ENCODE measurements at regions not wholly inside any gene's neighbourhood (a gene's known extent, or its start where the extent isn't known, plus 50 kb on each side); places are given as distances from the start of the nearest gene placed in this dataset.

DNA sequence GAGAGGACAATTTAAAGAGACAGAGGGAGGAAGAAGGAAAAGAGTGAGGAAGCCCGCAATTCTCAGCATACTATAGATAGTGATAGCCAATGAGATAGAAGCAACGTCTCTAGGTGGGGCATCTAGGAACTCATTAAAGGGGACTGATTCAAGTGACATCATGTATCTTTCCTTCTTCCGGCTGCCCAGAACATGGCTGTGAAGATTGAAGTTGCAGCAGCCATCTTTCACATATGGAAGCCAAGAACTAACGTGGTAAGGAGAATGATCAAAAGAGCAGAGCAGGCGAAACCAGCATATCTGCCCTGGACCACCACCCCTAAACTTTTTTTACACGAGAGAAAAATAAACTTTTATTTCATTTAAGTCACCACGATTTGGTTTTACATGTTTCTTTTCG, 133.8 kb downstream of the DDX53 start (continued):
- TF ChIP-seq, protein P1, sequence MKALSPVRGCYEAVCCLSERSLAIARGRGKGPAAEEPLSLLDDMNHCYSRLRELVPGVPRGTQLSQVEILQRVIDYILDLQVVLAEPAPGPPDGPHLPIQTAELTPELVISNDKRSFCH (CRISPR knock-in tag; IDR thresholded peaks at IDR 0.05): no peak
- TF ChIP-seq, protein P1 (tag; IDR thresholded peaks at IDR 0.05): no peak
- TF ChIP-seq E2F8 (IDR thresholded peaks at IDR 0.05; ENCODE audit: low read depth, partially characterized antibody) (no peak), TEAD1 (CRISPR knock-in tag; IDR thresholded peaks at IDR 0.05) (no peak), ILF3 (IDR thresholded peaks at IDR 0.05; ENCODE audit: borderline replicate concordance) (no peak), HLTF (IDR thresholded peaks at IDR 0.05) (no peak)

- no peak for FAIRE-seq
- CTCF ChIA-PET (ENCODE audit: low intra/inter-chr PET ratio): no interaction called here
- Histone ChIP-seq H3K9me1 (ENCODE audit: control insufficient read depth, insufficient read depth, low read length) (no peaks in the 10 kb centered on the region), H3K27me3 (ENCODE audit: control insufficient read depth in 2 of 2, insufficient read depth in 2 of 2, low read length in 2 of 2) (no peaks in the 10 kb centered on the region), H2AFZ (ENCODE audit: low read depth, low read length) (no peak overlapping the region), H3K4me2 (ENCODE audit: insufficient read depth, low read length) (no peak overlapping the region), H3K4me3 (no peak overlapping the region), H3K4me1 (replicated peaks in 1 of 2; ENCODE audit: control insufficient read depth in 2 of 2, insufficient read depth in 2 of 2, low read length in 2 of 2) (no peaks in the 10 kb centered on the region), H4K20me1 (replicated peaks; ENCODE audit: control insufficient read depth, insufficient read depth, low read length) (no peaks in the 10 kb centered on the region), H3K9ac (ENCODE audit: insufficient read depth in 1 of 2, low read depth in 2 of 2, low read length in 2 of 2) (no peak overlapping the region), H3K27ac (ENCODE audit: extremely low read depth, low read depth, low read length) (no peak overlapping the region), H3K79me2 (ENCODE audit: control insufficient read depth, insufficient read depth, low read length) (no peaks in the 10 kb centered on the region), H3K9me3 (replicated peaks; ENCODE audit: control insufficient read depth, insufficient read depth, low read depth, low read length) (no peaks in the 10 kb centered on the region), H3K36me3 (ENCODE audit: control insufficient read depth, insufficient read depth, low read length) (no peaks in the 10 kb centered on the region)
- in situ Hi-C loops (cut with MboI): no loop called here
- BruUV-seq (replicated peaks): no TSS peak
- no peak for ATAC-seq
- POLR2A ChIA-PET: no interaction called here
- DNase-seq (ENCODE audit: extremely low read depth in 1 of 4, low spot score in 3 of 4): no peak
- intact Hi-C loops (cut with micrococcal nuclease): no loop called here
- TF ChIP-seq TGIF2 (CRISPR knock-in tag; IDR thresholded peaks at IDR 0.05): no peak
- TF ChIP-seq, protein P2, sequence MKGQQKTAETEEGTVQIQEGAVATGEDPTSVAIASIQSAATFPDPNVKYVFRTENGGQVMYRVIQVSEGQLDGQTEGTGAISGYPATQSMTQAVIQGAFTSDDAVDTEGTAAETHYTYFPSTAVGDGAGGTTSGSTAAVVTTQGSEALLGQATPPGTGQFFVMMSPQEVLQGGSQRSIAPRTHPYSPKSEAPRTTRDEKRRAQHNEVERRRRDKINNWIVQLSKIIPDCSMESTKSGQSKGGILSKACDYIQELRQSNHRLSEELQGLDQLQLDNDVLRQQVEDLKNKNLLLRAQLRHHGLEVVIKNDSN (CRISPR knock-in tag; IDR thresholded peaks at IDR 0.05): no peak
- no peak for TF ChIP-seq JUND (IDR thresholded peaks at IDR 0.05; ENCODE audit: borderline replicate concordance, low read depth, low read length)
- TF ChIP-seq JUND (tag; IDR thresholded peaks at IDR 0.05; ENCODE audit: borderline replicate concordance, low read depth, low read length): no peak
- no peak for TF ChIP-seq ZNF274 (IDR thresholded peaks at IDR 0.05; ENCODE audit: borderline replicate concordance, low read depth, low read length)
- no peak for TF ChIP-seq NR3C1 (CRISPR knock-in tag; IDR thresholded peaks at IDR 0.05)
- no peak for TF ChIP-seq MCM2 (IDR thresholded peaks at IDR 0.05; ENCODE audit: low read depth)
- TF ChIP-seq HDAC1 (IDR thresholded peaks at IDR 0.05): no peak
- TF ChIP-seq MXI1 (IDR thresholded peaks at IDR 0.05; ENCODE audit: low read depth, low read length): no peak
- TF ChIP-seq POLR2H (tag; IDR thresholded peaks at IDR 0.05; ENCODE audit: low read depth): no peak
- TF ChIP-seq SMARCA4 (IDR thresholded peaks at IDR 0.05): no peak
- no peak for TF ChIP-seq GTF2E2 (tag; IDR thresholded peaks at IDR 0.05)
- TF ChIP-seq GABPA (tag; conservative IDR thresholded peaks at IDR 0.05; ENCODE audit: low read depth): no peak
- TF ChIP-seq SP2 (IDR thresholded peaks at IDR 0.05; ENCODE audit: extremely low read depth, low read depth, low read length, poor library complexity, severe bottlenecking): no peak
- TF ChIP-seq NCOA1 (IDR thresholded peaks at IDR 0.05; ENCODE audit: low read depth): no peak
- TF ChIP-seq ZNF644 (tag; IDR thresholded peaks at IDR 0.05; ENCODE audit: low read depth): no peak
Measured at GRCh38 chrX:23134136-23134535, 134.4 kb downstream of the DDX53 start.
